WTC11 (cell line): ENCODE measurements at regions not wholly inside any gene's neighbourhood (a gene's known extent, or its start where the extent isn't known, plus 50 kb on each side); places are given as distances from the start of the nearest gene placed in this dataset.

Experiments used
- ATAC-seq: fragments of 200-7000 bp; cut with Tn5 transposase; 2 replicates; pipeline ENCODE4 v1.10.0; 2021; ENCODE audit warnings: mild to moderate bottlenecking, moderate library complexity
- CTCF ChIA-PET: fragments of 300-600 bp; sonication (Branson Sonifier 250); formaldehyde crosslinking; loops from one replicate; lab custom pipeline; 2021; ENCODE audit warnings: antibody characterized with exemption; lab: Charles Lee
- POLR2A ChIA-PET: fragments of 350-600 bp; sonication (Branson Sonifier 250); formaldehyde crosslinking; loops from one replicate; lab custom pipeline; 2021; ENCODE audit warnings: antibody characterized with exemption; lab: Charles Lee
- DNase-seq: peaks from one replicate; pipeline ENCODE4 v3.0.0; 2021; ENCODE audit warnings: low spot score
- H3K27ac Mint-ChIP-seq: 2 replicates; pipeline ENCODE4 v1.8.0; 2021; ENCODE audit warnings: mixed read lengths
- H3K27me3 Mint-ChIP-seq: 2 replicates; pipeline ENCODE4 v1.8.0; 2021; ENCODE audit warnings: low read depth, mild to moderate bottlenecking, moderate library complexity, mixed read lengths
- H3K36me3 Mint-ChIP-seq: 2 replicates; pipeline ENCODE4 v1.8.0; 2021; ENCODE audit warnings: mixed read lengths
- H3K4me1 Mint-ChIP-seq: 2 replicates; pipeline ENCODE4 v1.8.0; 2022; ENCODE audit warnings: mixed read lengths
- H3K4me3 Mint-ChIP-seq: 2 replicates; pipeline ENCODE4 v1.8.0; 2021; ENCODE audit warnings: mild to moderate bottlenecking, moderate library complexity, mixed read lengths
- H3K9me3 Mint-ChIP-seq: 2 replicates; pipeline ENCODE4 v1.8.0; 2021; ENCODE audit warnings: mixed read lengths
- ATF1 ChIP-seq: sonication (generic); formaldehyde crosslinking; IDR thresholded peaks from 2 replicates; pipeline ENCODE4 v1.8.1; 2023; ENCODE audit warnings: mild to moderate bottlenecking, moderate library complexity, missing genetic modification reagents
- CTCF ChIP-seq: fragments of 200-600 bp; IDR thresholded peaks from 2 replicates; pipeline ENCODE4 v1.8.0; 2022; ENCODE audit warnings: antibody characterized with exemption
- ESRRA ChIP-seq: sonication (generic); formaldehyde crosslinking; IDR thresholded peaks from 2 replicates; pipeline ENCODE4 v1.8.1; 2022; ENCODE audit warnings: mild to moderate bottlenecking, missing genetic modification reagents, borderline replicate concordance
- FOXJ3 ChIP-seq: sonication (generic); formaldehyde crosslinking; IDR thresholded peaks from 2 replicates; pipeline ENCODE4 v1.9.0; 2021; ENCODE audit warnings: missing genetic modification reagents, mild to moderate bottlenecking, borderline replicate concordance
- FOXP1 ChIP-seq: sonication (generic); formaldehyde crosslinking; IDR thresholded peaks from 2 replicates; pipeline ENCODE4 v1.8.0; 2022; ENCODE audit warnings: missing genetic modification reagents, mild to moderate bottlenecking, moderate library complexity, borderline replicate concordance
- FOXP4 ChIP-seq: sonication (generic); formaldehyde crosslinking; IDR thresholded peaks from 2 replicates; pipeline ENCODE4 v1.8.0; 2022; ENCODE audit warnings: mild to moderate bottlenecking, missing genetic modification reagents
- IRF1 ChIP-seq: sonication (generic); formaldehyde crosslinking; IDR thresholded peaks from 2 replicates; pipeline ENCODE4 v1.8.0; 2023; ENCODE audit warnings: missing genetic modification reagents
- NFATC4 ChIP-seq: fragments of 250-450 bp; sonication (Bioruptor Pico); IDR thresholded peaks from 2 replicates; pipeline ENCODE4 v1.9.0; 2021; ENCODE audit warnings: mild to moderate bottlenecking
- OVOL2 ChIP-seq: fragments of 250-450 bp; sonication (Bioruptor Pico); IDR thresholded peaks from 2 replicates; pipeline ENCODE4 v1.9.0; 2021; ENCODE audit warnings: mild to moderate bottlenecking, borderline replicate concordance
- PRRX2 ChIP-seq: fragments of 250-450 bp; sonication (Bioruptor Pico); IDR thresholded peaks from 2 replicates; pipeline ENCODE4 v1.8.0; 2021; ENCODE audit warnings: mild to moderate bottlenecking
- TEAD1 ChIP-seq: sonication (generic); formaldehyde crosslinking; IDR thresholded peaks from 2 replicates; pipeline ENCODE4 v1.8.0; 2022; ENCODE audit warnings: mild to moderate bottlenecking, missing genetic modification reagents
- ZNF263 ChIP-seq: sonication (generic); formaldehyde crosslinking; IDR thresholded peaks from 2 replicates; pipeline ENCODE4 v1.8.1; 2022; ENCODE audit warnings: low read depth, mild to moderate bottlenecking, moderate library complexity, missing genetic modification reagents
- ZNF317 ChIP-seq: sonication (generic); formaldehyde crosslinking; IDR thresholded peaks from 2 replicates; pipeline ENCODE4 v1.8.1; 2023; ENCODE audit warnings: low read depth, mild to moderate bottlenecking, moderate library complexity, missing genetic modification reagents, borderline replicate concordance
- TF ChIP-seq, protein P1 (sequence below): fragments of 250-450 bp; sonication (Bioruptor Pico); IDR thresholded peaks from 2 replicates; pipeline ENCODE4 v1.9.0; 2021; ENCODE audit warnings: mild to moderate bottlenecking, borderline replicate concordance
- TF ChIP-seq, protein P2 (sequence below): sonication (generic); formaldehyde crosslinking; IDR thresholded peaks from 2 replicates; pipeline ENCODE4 v1.8.1; 2022; ENCODE audit warnings: low read depth, mild to moderate bottlenecking, moderate library complexity, missing genetic modification reagents, borderline replicate concordance
- TF ChIP-seq, protein P3 (sequence below): sonication (generic); formaldehyde crosslinking; IDR thresholded peaks from 2 replicates; pipeline ENCODE4 v1.8.1; 2023; ENCODE audit warnings: mild to moderate bottlenecking, missing genetic modification reagents, moderate library complexity

- TF ChIP-seq TEAD1 (no peak), ATF1 (CRISPR knock-in tag) (no peak)
- TF ChIP-seq, protein P1, sequence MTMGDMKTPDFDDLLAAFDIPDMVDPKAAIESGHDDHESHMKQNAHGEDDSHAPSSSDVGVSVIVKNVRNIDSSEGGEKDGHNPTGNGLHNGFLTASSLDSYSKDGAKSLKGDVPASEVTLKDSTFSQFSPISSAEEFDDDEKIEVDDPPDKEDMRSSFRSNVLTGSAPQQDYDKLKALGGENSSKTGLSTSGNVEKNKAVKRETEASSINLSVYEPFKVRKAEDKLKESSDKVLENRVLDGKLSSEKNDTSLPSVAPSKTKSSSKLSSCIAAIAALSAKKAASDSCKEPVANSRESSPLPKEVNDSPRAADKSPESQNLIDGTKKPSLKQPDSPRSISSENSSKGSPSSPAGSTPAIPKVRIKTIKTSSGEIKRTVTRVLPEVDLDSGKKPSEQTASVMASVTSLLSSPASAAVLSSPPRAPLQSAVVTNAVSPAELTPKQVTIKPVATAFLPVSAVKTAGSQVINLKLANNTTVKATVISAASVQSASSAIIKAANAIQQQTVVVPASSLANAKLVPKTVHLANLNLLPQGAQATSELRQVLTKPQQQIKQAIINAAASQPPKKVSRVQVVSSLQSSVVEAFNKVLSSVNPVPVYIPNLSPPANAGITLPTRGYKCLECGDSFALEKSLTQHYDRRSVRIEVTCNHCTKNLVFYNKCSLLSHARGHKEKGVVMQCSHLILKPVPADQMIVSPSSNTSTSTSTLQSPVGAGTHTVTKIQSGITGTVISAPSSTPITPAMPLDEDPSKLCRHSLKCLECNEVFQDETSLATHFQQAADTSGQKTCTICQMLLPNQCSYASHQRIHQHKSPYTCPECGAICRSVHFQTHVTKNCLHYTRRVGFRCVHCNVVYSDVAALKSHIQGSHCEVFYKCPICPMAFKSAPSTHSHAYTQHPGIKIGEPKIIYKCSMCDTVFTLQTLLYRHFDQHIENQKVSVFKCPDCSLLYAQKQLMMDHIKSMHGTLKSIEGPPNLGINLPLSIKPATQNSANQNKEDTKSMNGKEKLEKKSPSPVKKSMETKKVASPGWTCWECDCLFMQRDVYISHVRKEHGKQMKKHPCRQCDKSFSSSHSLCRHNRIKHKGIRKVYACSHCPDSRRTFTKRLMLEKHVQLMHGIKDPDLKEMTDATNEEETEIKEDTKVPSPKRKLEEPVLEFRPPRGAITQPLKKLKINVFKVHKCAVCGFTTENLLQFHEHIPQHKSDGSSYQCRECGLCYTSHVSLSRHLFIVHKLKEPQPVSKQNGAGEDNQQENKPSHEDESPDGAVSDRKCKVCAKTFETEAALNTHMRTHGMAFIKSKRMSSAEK: no peak
Observed at GRCh38 chr18:79613186-79613931, 66.2 kb upstream of the CTDP1 start (continued).

DNA sequence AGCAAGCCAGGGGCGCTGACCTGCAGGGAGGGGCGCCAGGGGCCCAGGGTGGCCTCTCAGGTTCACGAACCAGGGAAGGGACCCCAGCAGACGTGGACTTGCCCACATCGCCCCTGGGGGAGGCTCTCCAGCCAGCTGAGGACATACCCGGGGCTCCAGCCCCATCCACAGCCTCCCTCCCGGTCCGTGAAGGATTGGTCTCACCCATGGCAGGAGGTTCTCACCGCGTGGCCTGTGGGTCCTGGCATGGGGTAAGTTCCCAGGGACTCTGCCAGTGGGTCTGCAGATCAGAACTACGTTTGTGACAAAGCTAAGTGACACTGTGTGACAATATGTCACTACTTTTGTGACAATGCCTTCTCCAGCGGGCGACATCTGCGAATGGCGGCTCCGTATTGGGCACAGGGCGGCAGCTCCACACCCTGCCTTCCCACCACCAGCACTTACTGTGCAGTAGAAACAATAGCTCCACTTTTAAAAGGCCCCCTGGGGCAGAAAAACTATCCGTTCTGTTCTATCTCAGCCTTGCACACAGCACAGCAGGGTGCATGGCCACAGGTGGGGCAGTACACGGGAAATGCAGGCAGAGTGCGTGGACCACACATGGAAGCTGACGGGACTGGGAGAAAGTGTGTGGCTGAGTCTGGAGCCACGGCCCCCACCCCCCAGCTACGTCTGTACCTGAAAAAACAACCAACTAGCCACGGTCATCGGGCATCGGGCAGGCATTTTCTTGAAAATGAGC lies 65.2 kb upstream of the CTDP1 start:
- Mint-ChIP-seq H3K9me3 (no peaks in the 10 kb centered on the region), H3K27ac (peak overlapping the region; percentile 5; the same call in 1 of the 2 replicates), H3K4me1 (peaks cover 8% of the 10 kb centered on the region), H3K4me3 (no peak overlapping the region), H3K36me3 (no peaks in the 10 kb centered on the region), H3K27me3 (peaks cover 3% of the 10 kb centered on the region; the same call in 1 of the 2 replicates)
- POLR2A ChIA-PET: no interaction called here
- CTCF ChIA-PET: interaction anchor here (2.6 kb wide), 1 partner anchor 234 kb away, joined by 7 read pairs; no protein-coding TSS in a partner anchor
- no peak for ATAC-seq
- TF ChIP-seq, protein P2, sequence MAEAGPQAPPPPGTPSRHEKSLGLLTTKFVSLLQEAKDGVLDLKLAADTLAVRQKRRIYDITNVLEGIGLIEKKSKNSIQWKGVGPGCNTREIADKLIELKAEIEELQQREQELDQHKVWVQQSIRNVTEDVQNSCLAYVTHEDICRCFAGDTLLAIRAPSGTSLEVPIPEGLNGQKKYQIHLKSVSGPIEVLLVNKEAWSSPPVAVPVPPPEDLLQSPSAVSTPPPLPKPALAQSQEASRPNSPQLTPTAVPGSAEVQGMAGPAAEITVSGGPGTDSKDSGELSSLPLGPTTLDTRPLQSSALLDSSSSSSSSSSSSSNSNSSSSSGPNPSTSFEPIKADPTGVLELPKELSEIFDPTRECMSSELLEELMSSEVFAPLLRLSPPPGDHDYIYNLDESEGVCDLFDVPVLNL (CRISPR knock-in tag): no peak
- TF ChIP-seq FOXP1 (CRISPR knock-in tag): no peak
- TF ChIP-seq IRF1 (CRISPR knock-in tag): no peak
- no peak for TF ChIP-seq ZNF317 (CRISPR knock-in tag)
- TF ChIP-seq FOXJ3: no peak
- TF ChIP-seq, protein P3, sequence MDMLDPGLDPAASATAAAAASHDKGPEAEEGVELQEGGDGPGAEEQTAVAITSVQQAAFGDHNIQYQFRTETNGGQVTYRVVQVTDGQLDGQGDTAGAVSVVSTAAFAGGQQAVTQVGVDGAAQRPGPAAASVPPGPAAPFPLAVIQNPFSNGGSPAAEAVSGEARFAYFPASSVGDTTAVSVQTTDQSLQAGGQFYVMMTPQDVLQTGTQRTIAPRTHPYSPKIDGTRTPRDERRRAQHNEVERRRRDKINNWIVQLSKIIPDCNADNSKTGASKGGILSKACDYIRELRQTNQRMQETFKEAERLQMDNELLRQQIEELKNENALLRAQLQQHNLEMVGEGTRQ (CRISPR knock-in tag): no peak
- TF ChIP-seq ATF1 (CRISPR knock-in tag): no peak
- no peak for TF ChIP-seq CTCF
- no peak for TF ChIP-seq FOXP4 (CRISPR knock-in tag)
- TF ChIP-seq NFATC4 (CRISPR knock-in tag): no peak
- no peak for TF ChIP-seq ZNF263 (CRISPR knock-in tag)
- TF ChIP-seq OVOL2 (CRISPR knock-in tag): no peak
- TF ChIP-seq ESRRA (CRISPR knock-in tag): no peak
- TF ChIP-seq PRRX2 (CRISPR knock-in tag): no peak
- no peak for DNase-seq
